ENCODE measurements at regions not wholly inside any gene's neighbourhood (a gene's known extent, or its start where the extent isn't known, plus 50 kb on each side); places are given as distances from the start of the nearest gene placed in this dataset.

DNA sequence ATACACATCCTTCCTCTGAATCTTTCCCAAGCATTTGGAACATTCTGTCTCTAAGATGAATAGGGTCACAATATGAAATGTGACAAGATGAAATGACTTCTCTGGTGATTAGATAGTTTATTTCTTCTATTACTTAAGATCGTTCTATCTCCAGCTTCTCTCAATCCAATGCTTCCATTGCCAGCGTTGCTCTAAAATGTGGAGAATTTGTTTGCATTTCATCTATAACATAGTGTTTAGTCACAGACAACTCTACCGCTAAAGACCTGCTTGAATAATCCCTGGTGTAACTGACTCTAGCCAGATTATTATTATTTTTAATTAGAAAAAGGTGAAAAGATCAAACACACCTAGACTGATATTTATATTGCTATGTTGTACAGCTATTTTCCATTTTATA is 184.7 kb upstream of the PRICKLE1 start:
- Histone ChIP-seq H4K20me1 (ENCODE audit: insufficient read depth) (no peaks in the 10 kb centered on the region), H3K79me2 (ENCODE audit: insufficient read depth, low read length) (no peaks in the 10 kb centered on the region), H3K4me2 (ENCODE audit: low read length) (no peak overlapping the region), H3K9ac (ENCODE audit: low read length) (no peak overlapping the region), H3K4me3 (replicated peaks in 1 of 2; ENCODE audit: low read depth in 1 of 2, low read length in 2 of 2) (no peak overlapping the region), H2AFZ (ENCODE audit: low read depth, low read length, poor library complexity, severe bottlenecking) (no peak overlapping the region), H3K27ac (ENCODE audit: low read depth, low read length) (no peak overlapping the region), H3K9me2 (ENCODE audit: insufficient read depth) (no peaks in the 10 kb centered on the region), H3K27me3 (ENCODE audit: insufficient read depth, low read length) (no peaks in the 10 kb centered on the region), H3K4me1 (ENCODE audit: control insufficient read depth in 1 of 2, insufficient read depth in 2 of 2, low read length in 2 of 2) (no peaks in the 10 kb centered on the region), H3K9me3 (ENCODE audit: control insufficient read depth in 1 of 2, insufficient read depth in 1 of 2, low read depth in 1 of 2, low read length in 2 of 2) (no peaks in the 10 kb centered on the region), H3K36me3 (ENCODE audit: control insufficient read depth in 1 of 2, insufficient read depth in 2 of 2, low read length in 2 of 2) (no peaks in the 10 kb centered on the region)
- POLR2A ChIA-PET, result no interaction called here
- TF ChIP-seq EZH2phosphoT487 (IDR thresholded peaks at IDR 0.05; ENCODE audit: borderline replicate concordance) (no peak), RAD21 (IDR thresholded peaks at IDR 0.05; ENCODE audit: low read depth) (no peak), SIN3A (IDR thresholded peaks at IDR 0.05; ENCODE audit: low read depth) (no peak), POLR2A (IDR thresholded peaks at IDR 0.05; ENCODE audit: borderline replicate concordance, extremely low read depth, insufficient read depth, insufficient read length) (no peak), EGR1 (IDR thresholded peaks at IDR 0.05; ENCODE audit: low read depth) (no peak), ZNF274 (IDR thresholded peaks at IDR 0.05; ENCODE audit: low read depth, low read length) (no peak), SRF (IDR thresholded peaks at IDR 0.05; ENCODE audit: low read depth) (no peak), SP1 (IDR thresholded peaks at IDR 0.05; ENCODE audit: low read depth) (no peak), CBX3 (IDR thresholded peaks at IDR 0.05; ENCODE audit: low read depth) (no peak), EZH2 (IDR thresholded peaks at IDR 0.05) (no peak), ZFX (IDR thresholded peaks at IDR 0.05) (no peak), ELF1 (IDR thresholded peaks at IDR 0.05; ENCODE audit: borderline replicate concordance, low read depth) (no peak), YY1 (IDR thresholded peaks at IDR 0.05; ENCODE audit: extremely low read depth, insufficient replicate concordance, low read depth, low read length) (no peak), FOSL1 (IDR thresholded peaks at IDR 0.05; ENCODE audit: low read depth) (no peak), JUND (IDR thresholded peaks at IDR 0.05) (no peak), CEBPB (IDR thresholded peaks at IDR 0.05; ENCODE audit: low read depth) (no peak)
- TF ChIP-seq, protein P1, sequence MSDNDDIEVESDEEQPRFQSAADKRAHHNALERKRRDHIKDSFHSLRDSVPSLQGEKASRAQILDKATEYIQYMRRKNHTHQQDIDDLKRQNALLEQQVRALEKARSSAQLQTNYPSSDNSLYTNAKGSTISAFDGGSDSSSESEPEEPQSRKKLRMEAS (IDR thresholded peaks at IDR 0.05), result no peak
- TF ChIP-seq, protein P2, sequence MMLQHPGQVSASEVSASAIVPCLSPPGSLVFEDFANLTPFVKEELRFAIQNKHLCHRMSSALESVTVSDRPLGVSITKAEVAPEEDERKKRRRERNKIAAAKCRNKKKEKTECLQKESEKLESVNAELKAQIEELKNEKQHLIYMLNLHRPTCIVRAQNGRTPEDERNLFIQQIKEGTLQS (IDR thresholded peaks at IDR 0.05), result no peak
- TF ChIP-seq, protein P3, sequence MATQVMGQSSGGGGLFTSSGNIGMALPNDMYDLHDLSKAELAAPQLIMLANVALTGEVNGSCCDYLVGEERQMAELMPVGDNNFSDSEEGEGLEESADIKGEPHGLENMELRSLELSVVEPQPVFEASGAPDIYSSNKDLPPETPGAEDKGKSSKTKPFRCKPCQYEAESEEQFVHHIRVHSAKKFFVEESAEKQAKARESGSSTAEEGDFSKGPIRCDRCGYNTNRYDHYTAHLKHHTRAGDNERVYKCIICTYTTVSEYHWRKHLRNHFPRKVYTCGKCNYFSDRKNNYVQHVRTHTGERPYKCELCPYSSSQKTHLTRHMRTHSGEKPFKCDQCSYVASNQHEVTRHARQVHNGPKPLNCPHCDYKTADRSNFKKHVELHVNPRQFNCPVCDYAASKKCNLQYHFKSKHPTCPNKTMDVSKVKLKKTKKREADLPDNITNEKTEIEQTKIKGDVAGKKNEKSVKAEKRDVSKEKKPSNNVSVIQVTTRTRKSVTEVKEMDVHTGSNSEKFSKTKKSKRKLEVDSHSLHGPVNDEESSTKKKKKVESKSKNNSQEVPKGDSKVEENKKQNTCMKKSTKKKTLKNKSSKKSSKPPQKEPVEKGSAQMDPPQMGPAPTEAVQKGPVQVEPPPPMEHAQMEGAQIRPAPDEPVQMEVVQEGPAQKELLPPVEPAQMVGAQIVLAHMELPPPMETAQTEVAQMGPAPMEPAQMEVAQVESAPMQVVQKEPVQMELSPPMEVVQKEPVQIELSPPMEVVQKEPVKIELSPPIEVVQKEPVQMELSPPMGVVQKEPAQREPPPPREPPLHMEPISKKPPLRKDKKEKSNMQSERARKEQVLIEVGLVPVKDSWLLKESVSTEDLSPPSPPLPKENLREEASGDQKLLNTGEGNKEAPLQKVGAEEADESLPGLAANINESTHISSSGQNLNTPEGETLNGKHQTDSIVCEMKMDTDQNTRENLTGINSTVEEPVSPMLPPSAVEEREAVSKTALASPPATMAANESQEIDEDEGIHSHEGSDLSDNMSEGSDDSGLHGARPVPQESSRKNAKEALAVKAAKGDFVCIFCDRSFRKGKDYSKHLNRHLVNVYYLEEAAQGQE (IDR thresholded peaks at IDR 0.05; ENCODE audit: low read depth), result no peak
- TF ChIP-seq, protein P4, sequence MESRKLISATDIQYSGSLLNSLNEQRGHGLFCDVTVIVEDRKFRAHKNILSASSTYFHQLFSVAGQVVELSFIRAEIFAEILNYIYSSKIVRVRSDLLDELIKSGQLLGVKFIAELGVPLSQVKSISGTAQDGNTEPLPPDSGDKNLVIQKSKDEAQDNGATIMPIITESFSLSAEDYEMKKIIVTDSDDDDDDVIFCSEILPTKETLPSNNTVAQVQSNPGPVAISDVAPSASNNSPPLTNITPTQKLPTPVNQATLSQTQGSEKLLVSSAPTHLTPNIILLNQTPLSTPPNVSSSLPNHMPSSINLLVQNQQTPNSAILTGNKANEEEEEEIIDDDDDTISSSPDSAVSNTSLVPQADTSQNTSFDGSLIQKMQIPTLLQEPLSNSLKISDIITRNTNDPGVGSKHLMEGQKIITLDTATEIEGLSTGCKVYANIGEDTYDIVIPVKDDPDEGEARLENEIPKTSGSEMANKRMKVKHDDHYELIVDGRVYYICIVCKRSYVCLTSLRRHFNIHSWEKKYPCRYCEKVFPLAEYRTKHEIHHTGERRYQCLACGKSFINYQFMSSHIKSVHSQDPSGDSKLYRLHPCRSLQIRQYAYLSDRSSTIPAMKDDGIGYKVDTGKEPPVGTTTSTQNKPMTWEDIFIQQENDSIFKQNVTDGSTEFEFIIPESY (IDR thresholded peaks at IDR 0.05; ENCODE audit: extremely low read depth, insufficient replicate concordance, low read length), result no peak
- BruUV-seq (replicated peaks), result no TSS peak
- ATAC-seq (no peak), DNase-seq (ENCODE audit: low read depth, low spot score) (no peak)
- intact Hi-C loops (cut with micrococcal nuclease), result no loop called here
- CTCF ChIA-PET, result no interaction called here
- RAD21 ChIA-PET (ENCODE audit: low non-redundant PET in 1 of 2, low total read pairs in 2 of 2, uncharacterized antibody in 2 of 2, unreplicated experiment in 2 of 2), result no interaction called here
